ENCODE measurements at regions not wholly inside any gene's neighbourhood (a gene's known extent, or its start where the extent isn't known, plus 50 kb on each side); places are given as distances from the start of the nearest gene placed in this dataset.

- TF ChIP-seq POLR2A (IDR thresholded peaks at IDR 0.05) = no peak
- no peak for TF ChIP-seq CTCF (IDR thresholded peaks at IDR 0.05)
Observed at GRCh38 chr4:24473309-24473721, 111.0 kb downstream of the DHX15 start.
